GM12873 (cell line): ENCODE measurements at regions not wholly inside any gene's neighbourhood (a gene's known extent, or its start where the extent isn't known, plus 50 kb on each side); places are given as distances from the start of the nearest gene placed in this dataset.

Experiments used
- TF ChIP-seq, protein P1 (sequence below): IDR thresholded peaks from 2 replicates; pipeline ENCODE4 v1.5.1; 2012; ENCODE audit warnings: low read depth, mild to moderate bottlenecking, moderate library complexity, low read length, control low read depth; ENCODE audit not compliant: insufficient read depth; ENCODE audit errors: missing control alignments

GRCh38 chr3:83034806-83035703, 1273.6 kb upstream of the GBE1 start:
- TF ChIP-seq, protein P1, sequence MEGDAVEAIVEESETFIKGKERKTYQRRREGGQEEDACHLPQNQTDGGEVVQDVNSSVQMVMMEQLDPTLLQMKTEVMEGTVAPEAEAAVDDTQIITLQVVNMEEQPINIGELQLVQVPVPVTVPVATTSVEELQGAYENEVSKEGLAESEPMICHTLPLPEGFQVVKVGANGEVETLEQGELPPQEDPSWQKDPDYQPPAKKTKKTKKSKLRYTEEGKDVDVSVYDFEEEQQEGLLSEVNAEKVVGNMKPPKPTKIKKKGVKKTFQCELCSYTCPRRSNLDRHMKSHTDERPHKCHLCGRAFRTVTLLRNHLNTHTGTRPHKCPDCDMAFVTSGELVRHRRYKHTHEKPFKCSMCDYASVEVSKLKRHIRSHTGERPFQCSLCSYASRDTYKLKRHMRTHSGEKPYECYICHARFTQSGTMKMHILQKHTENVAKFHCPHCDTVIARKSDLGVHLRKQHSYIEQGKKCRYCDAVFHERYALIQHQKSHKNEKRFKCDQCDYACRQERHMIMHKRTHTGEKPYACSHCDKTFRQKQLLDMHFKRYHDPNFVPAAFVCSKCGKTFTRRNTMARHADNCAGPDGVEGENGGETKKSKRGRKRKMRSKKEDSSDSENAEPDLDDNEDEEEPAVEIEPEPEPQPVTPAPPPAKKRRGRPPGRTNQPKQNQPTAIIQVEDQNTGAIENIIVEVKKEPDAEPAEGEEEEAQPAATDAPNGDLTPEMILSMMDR, result no peak

DNA sequence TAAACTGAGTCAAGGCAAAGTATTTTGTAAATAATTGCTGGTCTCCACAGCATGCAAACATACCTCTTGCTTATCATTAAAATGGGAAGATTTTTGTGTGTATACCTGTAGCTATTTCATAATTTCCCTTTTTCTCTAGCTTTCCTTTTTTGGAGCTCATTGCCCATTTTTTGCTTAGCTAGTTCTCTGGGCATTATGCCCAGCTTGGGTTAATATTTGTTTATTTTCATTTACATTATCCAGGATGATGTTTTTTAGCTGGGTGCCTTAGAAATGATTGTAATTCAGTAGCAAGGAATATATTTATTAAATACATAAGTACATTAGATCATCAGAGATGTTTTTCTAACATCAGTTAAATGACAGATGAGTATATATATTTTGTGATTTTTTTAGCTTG, 1271.7 kb upstream of the GBE1 start:
- TF ChIP-seq, protein P1, result no peak

DNA sequence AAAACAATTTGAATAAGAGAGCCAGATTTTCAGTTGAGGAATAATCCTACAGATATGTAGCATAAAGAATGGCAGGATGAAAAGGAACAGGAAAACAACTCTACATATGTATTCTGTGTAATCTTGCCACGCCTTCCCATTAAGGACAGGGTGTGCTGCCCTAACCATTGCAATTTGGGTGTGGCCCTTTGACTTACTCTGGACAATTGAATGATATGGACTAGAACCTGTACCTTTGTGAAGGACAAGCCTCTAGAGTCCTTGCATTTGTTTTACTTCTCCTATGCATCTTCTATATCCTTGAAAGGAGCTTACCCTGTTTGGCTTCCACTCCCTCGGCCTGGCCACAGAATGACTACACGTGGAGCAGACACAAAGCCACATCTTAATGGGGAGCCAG, 1261.6 kb upstream of the GBE1 start:
- TF ChIP-seq, protein P1, result no peak

- TF ChIP-seq, protein P1, result no peak
Measured at GRCh38 chr3:83011481-83011880, 1250.0 kb upstream of the GBE1 start.

DNA sequence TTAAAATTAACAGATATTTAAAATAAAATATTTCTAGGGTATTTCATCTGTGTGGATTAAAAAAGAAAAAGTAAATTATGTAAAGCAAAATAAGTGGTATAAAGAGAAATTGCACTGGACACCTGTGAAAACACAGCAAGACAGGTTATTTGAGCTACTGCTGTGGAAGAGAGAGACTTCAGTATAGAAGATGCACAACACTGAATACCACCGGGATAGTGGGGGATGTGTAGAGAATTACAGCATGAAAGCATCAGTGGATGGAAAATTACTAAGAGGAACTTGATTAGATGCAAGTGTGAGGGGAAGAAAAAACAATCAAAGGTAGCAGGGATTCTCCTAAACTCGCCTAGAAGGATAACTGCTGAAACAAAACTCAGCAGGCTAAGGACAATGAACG, 1242.5 kb upstream of the GBE1 start:
- TF ChIP-seq, protein P1, result no peak

DNA sequence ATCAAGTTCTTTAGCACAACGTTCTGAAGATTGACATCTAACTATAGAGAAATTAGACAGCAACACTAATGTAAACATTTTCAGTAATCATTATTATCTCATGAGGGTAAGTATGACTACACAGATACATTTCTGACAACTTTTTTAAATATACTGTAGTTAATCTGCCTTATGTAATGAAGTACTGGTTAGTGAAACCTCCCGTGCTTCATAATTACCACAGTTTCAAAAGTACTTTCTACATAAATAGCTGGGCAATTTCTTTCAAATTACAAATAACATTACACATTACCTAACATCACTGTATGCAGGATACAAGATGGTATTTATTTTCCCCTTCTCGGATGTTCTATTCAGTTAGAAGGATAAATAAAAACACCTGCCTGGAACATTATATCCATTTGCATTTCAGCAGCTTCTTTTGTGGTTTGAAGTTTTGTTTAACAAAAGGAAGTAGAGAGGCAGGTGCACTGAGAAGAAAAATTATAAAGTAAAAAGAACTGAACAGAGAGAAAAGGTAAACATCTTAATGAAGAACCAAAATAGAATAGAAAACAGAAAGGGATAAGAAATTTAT, 1241.5 kb upstream of the GBE1 start:
- TF ChIP-seq, protein P1, result no peak

- TF ChIP-seq, protein P1, result no peak
Measured at GRCh38 chr3:82999777-83000176, 1238.3 kb upstream of the GBE1 start.
